ENCODE measurements at regions not wholly inside any gene's neighbourhood (a gene's known extent, or its start where the extent isn't known, plus 50 kb on each side); places are given as distances from the start of the nearest gene placed in this dataset.

DNA sequence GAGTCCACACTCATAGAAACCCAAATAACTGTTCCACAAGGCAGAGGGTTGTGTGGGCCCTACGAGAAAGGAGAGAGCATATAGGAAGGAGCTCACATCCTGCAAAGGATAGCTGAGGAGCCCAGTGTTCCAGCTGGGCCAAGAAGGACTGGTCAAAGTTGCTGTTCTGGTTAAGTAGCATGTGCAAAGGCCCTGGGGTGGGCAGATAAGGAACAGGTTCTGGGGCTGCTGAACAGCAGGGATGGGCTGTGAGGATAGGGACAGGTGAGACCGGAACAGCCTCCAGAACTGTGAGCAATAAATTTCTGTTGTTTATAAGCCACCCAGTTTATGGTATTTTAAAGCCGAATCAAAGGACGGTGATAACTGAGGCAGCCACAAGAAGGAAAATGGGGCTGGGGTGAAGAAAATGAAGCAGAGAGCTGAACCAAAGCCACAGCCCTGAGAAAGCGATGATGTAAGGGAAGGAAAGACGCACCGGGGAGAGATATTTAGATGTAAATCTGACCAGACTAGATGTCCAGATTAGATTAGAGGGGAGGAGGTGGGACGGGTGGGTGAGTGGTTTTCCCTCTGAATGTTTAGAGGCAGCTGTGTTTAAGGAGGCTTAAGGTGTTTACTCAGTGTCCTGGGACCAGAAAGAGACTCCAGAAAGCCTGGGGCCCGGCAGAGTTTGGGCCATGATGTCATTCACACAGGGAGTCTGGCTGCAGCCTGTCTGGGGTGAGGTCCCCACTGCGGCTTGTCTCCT lies 180.8 kb upstream of the BCOR start:
- TF ChIP-seq, protein P1, sequence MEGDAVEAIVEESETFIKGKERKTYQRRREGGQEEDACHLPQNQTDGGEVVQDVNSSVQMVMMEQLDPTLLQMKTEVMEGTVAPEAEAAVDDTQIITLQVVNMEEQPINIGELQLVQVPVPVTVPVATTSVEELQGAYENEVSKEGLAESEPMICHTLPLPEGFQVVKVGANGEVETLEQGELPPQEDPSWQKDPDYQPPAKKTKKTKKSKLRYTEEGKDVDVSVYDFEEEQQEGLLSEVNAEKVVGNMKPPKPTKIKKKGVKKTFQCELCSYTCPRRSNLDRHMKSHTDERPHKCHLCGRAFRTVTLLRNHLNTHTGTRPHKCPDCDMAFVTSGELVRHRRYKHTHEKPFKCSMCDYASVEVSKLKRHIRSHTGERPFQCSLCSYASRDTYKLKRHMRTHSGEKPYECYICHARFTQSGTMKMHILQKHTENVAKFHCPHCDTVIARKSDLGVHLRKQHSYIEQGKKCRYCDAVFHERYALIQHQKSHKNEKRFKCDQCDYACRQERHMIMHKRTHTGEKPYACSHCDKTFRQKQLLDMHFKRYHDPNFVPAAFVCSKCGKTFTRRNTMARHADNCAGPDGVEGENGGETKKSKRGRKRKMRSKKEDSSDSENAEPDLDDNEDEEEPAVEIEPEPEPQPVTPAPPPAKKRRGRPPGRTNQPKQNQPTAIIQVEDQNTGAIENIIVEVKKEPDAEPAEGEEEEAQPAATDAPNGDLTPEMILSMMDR (IDR thresholded peaks at IDR 0.05) = no peak
- TF ChIP-seq POLR2A (IDR thresholded peaks at IDR 0.05) = no peak

Measured in adrenal gland (tissue), 5 donors.